Astrocyte of the cerebellum (primary cell): ENCODE measurements at regions not wholly inside any gene's neighbourhood (a gene's known extent, or its start where the extent isn't known, plus 50 kb on each side); places are given as distances from the start of the nearest gene placed in this dataset.
A peak's percentile ranks its signal among the peaks of the same experiment; 100 is the strongest.

ENCODE experiments used
- DNase-seq: peaks from one replicate; pipeline ENCODE4 v3.0.0-alpha.2; 2011; ENCODE audit warnings: low read depth
- H3K4me3 ChIP-seq: 2 replicates; pipeline ENCODE4 v1.5.1; 2011; ENCODE audit warnings: mild to moderate bottlenecking, low read depth, low read length, moderate library complexity
- CTCF ChIP-seq: IDR thresholded peaks from 2 replicates; pipeline ENCODE4 v1.5.1; 2012; ENCODE audit warnings: low read length, low read depth, moderate library complexity, mild to moderate bottlenecking; ENCODE audit errors: missing control alignments
- in situ Hi-C: cut with HindIII; loops from 2 replicates; pipeline ENCODE4 v1.10.0; 2017; ENCODE audit warnings: low sequenced_read_pairs

- no peak for DNase-seq
- in situ Hi-C loops = no loop called here
- H3K4me3 ChIP-seq = no peak overlapping the region
- TF ChIP-seq CTCF = no peak
Observed at GRCh38 chr1:201704439-201704792, 124.5 kb upstream of the IPO9 start.

GRCh38 chr1:201705389-201705788, 123.6 kb upstream of the IPO9 start:
- in situ Hi-C loops = loop anchor here (5.0 kb wide), 1 partner anchor 42 kb away; no protein-coding TSS in a partner anchor
- H3K4me3 ChIP-seq = no peak overlapping the region
- DNase-seq = no peak
- TF ChIP-seq CTCF = no peak

GRCh38 chr1:201706109-201706508, 122.8 kb upstream of the IPO9 start:
- DNase-seq = peak; percentile 58
- no peak for TF ChIP-seq CTCF
- in situ Hi-C loops = loop anchor here (5.0 kb wide), 1 partner anchor 41 kb away; no protein-coding TSS in a partner anchor
- no peak overlapping the region for H3K4me3 ChIP-seq

GRCh38 chr1:201707027-201707426, 121.9 kb upstream of the IPO9 start:
- in situ Hi-C loops = loop anchor here (5.0 kb wide), 1 partner anchor 40 kb away; no protein-coding TSS in a partner anchor

GRCh38 chr1:201707656-201708055, 121.3 kb upstream of the IPO9 start:
- in situ Hi-C loops = loop anchor here (5.0 kb wide), 1 partner anchor 40 kb away; no protein-coding TSS in a partner anchor
- no peak for DNase-seq
- TF ChIP-seq CTCF = no peak
- H3K4me3 ChIP-seq = no peak overlapping the region

More at GRCh38 chr1:201707027-201707426, 121.9 kb upstream of the IPO9 start:
- no peak for DNase-seq
- no peak for TF ChIP-seq CTCF
- H3K4me3 ChIP-seq = no peak overlapping the region

GRCh38 chr1:201708085-201708512, 120.9 kb upstream of the IPO9 start:
- in situ Hi-C loops = loop anchor here (5.0 kb wide), 1 partner anchor 39 kb away; no protein-coding TSS in a partner anchor
- DNase-seq = no peak
- no peak for TF ChIP-seq CTCF
- H3K4me3 ChIP-seq = no peak overlapping the region

- no peak overlapping the region for H3K4me3 ChIP-seq
- DNase-seq = no peak
- TF ChIP-seq CTCF = no peak
- in situ Hi-C loops = loop anchor here (5.0 kb wide), 1 partner anchor 39 kb away; no protein-coding TSS in a partner anchor
Observed at GRCh38 chr1:201708691-201709090, 120.3 kb upstream of the IPO9 start.
